ENCODE measurements at regions not wholly inside any gene's neighbourhood (a gene's known extent, or its start where the extent isn't known, plus 50 kb on each side); places are given as distances from the start of the nearest gene placed in this dataset.
"Not testable (repeated sequence)": the region's sequence is repeated elsewhere in the genome, so short reads cannot be mapped to it uniquely, and the experiment has no call there.

DNA sequence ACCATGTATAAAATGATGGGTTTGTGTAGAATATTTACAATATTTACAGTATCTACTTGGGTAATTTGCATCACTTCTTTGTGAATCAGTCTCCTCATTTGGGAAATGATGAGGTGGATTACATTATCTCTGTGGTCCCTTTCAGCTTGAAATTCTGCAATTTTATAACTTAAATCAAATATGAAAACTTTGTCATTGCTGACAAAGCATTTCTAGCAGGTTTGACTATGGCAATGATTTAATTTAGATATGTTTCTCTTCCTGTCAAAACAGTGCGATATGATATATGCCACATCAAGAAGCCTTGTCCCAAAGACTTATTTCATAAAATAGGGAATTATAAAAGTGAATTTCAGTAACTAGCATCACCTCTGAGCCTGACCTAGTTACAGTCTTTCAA lies 315.8 kb upstream of the MEIS2 start:
- no peak for DNase-seq (ENCODE audit: low read depth)

DNA sequence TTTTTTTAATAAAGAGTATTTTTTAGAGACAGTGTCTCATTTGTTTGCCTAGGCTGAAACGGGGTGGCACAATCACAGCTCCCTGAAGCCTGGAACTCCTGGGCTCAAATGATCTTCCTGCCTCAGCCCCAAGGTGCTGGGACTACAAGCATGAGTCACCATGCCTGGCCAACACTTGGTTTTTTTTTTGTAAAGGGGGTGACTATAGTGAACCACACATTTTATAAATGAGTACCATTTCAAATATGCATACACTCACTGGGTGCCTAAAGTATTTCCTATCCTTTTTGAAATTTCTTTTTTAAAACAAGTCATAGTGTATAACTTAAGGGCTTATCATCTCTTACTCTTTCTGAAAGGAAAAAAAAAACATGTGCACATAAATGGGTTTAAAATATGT lies 325.2 kb upstream of the MEIS2 start:
- no peak for DNase-seq (ENCODE audit: low read depth)

DNA sequence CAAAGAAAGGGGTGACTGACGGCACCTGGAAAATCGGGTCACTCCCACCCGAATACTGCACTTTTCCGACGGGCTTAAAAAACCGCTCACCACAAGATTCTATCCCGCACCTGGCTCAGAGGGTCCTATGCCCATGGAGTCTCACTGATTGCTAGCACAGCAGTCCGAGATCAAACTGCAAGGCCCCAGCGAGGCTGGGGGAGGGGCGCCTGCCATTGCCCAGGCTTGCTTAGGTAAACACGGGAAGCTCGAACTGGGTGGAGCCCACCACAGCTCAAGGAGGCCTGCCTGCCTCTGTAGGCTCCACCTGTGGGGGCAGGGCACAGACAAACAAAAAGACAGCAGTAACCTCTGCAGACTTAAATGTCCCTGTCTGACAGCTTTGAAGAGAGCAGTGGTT lies 327.0 kb upstream of the MEIS2 start:
- DNase-seq (ENCODE audit: low read depth), result not testable (repeated sequence)

DNA sequence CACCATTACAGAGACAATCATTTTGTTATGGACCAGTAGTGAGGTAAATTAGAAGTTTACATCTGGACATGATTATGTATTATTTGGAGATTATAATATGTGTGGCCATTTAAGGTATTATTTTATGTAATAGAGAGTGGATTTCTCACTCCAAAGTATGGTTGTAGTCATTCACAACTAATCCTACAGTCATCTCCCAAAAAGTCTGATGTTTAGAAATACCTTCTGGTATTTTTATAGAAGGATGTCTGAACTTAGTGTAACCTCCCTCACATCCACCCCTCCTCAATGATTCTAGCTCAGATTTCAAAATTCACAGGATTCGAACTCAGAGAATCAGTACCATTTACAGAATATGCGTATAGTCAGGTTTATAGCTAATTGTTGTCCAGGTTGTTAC lies 346.6 kb upstream of the MEIS2 start:
- no peak for DNase-seq (ENCODE audit: low read depth)

DNA sequence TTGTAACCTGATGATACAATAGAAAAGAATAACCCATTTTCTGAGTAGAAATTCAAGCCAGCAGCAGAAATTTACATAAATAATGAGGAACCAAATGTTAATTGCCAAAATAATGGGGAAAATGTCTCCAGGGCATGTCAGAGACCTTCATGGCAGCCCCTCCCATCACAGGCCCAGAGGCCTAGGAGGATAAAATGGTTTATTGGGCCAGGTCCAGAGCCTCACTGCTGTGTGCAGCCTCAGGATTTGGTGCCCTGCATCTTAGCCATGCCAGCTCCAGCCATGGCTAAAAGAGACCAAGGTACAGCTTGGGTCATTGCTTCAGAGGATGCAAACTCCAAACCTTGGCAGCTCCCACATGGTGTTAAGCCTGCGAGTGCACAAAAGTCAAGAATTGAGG lies 352.1 kb upstream of the MEIS2 start:
- no peak for DNase-seq (ENCODE audit: low read depth)

DNA sequence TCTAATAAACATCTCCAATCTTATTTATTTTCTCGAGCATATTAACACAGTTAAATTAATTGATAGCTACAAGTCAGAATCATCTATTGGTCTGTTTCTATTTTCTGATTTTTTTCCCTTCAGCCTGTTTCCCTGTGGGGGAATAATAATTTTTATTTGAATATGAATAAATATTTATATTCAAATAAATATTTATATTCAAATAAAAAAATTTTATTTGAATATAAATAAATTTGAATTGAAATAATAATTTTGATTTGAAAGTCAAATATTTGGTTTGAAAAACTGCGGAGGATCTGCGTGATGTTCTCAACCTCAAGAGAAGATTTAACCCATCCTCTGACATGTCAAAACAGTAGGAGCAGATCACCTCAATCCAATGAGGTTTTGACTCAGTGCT lies 380.1 kb upstream of the MEIS2 start:
- no peak for DNase-seq (ENCODE audit: low read depth)

DNA sequence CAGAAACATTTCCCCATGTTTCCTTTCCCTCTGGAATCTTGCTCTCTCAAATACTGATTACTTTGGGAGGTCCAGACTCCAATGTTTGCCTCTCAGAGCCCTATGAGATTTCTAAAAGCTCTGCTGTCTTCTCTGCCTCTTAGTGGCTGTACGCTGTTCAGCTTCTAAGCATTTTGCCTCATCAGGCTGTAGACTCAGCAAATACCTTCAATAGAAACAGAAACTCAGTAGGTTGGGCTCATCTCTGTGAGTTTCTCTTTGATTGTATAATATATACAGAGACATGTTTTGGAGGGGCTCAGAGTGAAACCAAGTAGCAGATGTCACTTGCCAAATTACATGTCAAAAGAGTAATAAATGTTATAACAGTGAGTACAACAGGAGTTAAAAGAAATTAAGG lies 380.8 kb upstream of the MEIS2 start:
- DNase-seq (ENCODE audit: low read depth), result no peak

DNA sequence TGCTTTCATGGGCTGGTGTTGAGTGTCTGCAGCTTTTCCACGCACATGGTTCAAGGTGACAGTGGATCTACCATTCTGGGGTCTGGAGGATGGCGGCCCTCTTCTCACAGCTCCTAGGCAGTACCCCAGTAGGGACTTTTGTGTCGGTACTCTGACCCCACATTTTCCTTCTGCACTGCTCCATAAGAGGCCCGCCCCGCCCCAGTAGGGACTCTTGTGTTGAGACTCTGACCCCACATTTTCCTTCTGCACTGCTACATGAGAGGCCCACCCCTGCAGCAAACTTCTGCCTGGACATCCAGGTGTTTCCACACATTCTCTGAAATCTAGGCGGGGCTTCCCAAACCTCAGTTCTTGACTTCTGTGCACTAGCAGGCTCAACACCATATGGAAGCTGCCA lies 383.4 kb upstream of the MEIS2 start:
- DNase-seq (ENCODE audit: low read depth), result no peak

DNA sequence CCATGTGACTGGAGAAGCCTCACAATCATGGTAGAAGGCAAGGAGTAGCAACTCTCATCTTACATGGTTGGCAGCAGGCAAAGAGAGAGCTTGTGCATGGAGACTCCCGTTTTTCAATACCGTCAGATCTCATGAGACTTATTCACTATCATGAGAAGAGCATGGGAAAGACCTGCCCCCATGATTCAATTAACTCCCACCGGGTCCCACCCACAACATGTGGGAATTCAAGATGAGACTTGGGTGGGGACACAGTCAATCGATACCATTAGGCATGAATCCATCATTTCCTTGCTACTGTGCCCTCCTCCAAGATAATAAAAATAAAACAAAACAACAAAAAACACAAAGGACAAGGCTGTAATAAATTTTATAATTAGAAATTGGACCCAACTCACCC lies 384.7 kb upstream of the MEIS2 start:
- no peak for DNase-seq (ENCODE audit: low read depth)

DNA sequence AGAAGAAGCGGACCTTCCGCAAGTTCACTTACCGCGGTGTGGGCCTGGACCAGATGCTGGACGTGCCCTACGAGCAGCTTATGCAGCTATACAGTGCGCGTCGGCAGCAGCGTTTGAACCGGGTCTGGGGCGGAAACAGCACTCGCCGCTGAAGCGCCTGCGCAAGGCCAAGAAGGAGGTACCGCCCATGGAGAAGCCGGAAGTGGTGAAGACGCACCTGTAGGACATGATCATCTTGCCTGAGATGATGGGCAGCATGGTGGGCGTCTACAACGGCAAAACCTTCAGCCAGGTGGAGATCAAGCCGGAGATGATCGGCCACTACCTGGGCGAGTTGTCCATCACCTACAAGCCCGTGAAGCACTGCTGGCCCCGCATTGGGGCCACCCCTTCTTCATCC lies 390.4 kb upstream of the MEIS2 start:
- DNase-seq (ENCODE audit: low read depth), result no peak

DNA sequence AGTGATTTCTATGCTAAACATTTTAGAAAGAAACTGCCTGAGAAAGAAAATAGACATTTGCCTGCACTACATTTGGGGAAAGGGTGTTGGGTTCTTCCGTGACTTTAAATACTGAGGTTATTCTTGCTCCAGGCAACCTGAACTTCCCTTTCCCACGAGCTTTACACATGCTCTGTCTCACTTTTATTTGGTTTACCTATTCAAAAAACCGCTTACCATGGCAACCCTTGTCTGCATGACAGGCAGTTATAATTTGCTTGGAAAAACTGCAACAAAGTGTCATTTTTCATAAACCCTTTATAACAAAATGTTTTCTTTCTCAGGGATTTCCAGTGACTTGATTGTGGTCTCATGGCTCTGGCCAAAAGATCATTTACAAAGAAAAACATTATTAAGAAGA lies 416.3 kb upstream of the MEIS2 start:
- DNase-seq (ENCODE audit: low read depth), result no peak

DNA sequence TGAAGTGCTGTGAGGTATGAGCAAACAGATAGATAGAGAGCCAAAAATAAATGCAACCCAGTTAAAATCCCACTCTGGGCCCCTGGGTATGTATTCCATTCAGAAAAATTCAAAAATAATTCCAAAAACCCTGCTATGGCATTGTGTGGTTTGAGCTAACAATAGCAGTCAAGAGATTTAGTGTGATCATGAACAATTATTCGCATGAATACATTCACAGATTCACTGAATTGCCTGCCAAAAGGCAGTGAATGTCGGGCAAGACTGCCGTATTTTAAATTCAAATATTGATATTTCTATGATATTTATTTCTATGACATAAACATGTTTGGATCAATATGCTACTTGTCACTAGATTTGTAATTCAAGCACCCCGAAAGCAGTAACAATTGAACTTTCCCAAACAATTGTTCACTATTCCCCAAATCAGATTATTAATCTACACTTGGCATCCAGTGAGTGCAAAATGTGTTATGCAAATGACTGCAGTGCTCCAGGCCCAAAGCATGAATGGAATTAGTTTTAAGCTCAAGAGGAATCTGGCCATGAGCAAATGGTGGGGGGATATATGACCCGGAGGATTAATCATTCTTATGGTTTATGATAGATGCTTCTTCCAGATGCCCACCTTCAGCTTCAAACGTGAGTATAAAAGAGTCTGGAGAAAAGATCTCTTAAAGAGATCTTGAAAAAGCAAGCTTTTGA lies 417.0 kb upstream of the MEIS2 start:
- DNase-seq (ENCODE audit: low read depth), result no peak

DNA sequence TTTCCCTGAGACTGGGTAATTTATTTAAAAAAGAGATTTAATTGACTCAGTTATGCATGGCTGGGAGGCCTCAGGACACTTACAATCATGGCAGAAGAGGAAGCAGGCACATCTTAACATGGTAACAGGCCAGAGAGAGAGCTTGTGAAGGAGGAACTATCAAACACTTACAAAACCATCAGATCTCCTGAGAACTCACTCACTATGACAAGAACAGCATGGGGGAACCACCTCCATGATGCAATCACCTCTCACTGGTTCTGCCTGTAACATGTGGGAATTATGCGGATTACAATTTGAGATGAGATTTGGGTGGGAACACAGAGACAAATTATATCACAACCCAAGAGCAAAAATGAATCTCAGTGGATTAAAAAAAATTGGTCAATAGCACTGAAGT lies 416.0 kb upstream of the TMCO5A start:
- DNase-seq (ENCODE audit: low read depth), result no peak

DNA sequence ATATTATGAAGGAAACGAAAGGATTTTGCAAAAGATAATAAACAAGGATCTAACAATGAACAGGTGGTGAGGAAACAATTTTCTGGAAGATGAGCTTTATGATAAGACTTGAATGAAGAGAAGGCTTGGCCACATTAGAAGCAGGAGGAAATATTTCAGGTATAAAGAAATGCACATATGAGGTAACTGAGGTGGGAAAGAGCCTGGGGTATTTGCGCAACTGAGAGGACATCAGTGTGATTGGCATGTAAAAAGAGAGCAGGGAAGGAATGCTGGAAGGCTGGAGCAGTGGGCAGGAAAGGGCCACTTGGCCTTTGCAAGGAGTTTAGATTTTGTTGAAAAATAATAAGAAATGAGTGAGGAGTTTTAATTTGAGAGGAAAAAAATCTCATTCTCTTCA lies 414.4 kb upstream of the TMCO5A start:
- no peak for DNase-seq (ENCODE audit: low read depth)

DNA sequence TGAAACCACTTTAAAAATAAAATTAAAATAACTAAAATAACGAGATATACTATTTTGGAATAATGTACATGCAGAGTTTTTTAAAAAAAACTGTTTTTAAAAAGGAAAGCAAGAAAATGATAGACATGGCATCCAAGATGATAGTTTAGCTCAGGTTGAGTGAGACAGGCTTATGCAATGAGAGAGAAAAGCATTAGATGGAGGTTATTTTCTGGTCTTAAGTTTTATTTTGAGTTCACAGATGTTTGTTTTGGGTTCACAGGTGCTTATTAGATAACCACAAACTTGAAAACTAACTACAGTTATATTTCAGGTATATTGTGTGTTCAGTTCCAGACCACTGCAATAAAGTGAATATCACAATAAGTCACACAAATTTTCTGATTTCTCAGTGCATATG lies 413.6 kb upstream of the TMCO5A start:
- DNase-seq (ENCODE audit: low read depth), result no peak

DNA sequence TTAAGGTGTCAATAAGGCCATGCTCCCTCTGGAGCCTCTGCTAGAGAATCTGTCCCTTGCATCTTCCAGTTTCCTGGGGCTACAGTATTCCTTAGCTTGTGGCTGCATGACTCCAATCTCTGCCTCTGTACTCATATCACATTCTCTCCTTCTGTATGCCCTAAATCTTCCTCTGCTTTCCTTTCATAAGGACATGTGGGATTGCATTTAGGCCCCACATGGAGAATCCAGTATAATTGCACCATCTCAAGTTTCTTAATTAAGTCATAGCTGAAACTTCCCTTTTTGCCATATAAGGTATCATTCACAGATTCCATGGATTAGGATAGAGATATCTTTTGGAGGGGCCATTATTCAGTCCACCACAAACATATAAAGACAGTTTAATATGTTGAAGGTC lies 409.8 kb upstream of the TMCO5A start:
- DNase-seq (ENCODE audit: low read depth), result no peak

DNA sequence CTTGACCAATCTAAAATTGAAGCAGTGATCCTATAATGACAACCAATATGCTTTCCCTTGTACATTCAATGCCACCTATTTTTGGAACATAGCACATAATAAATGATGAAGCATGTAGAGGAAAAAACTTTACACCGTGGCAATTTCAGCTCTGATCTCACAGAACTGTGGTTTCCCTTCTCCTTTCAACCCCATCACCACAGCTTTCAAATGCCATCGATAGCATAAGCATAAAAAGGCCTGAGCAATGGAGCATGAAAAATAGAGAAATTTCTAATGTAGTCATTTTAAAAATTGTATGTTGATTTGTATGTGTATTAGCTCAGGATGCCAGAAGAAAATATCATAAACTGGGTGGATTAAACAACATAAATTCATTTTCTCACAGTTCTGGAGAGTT lies 406.0 kb upstream of the TMCO5A start:
- no peak for DNase-seq (ENCODE audit: low read depth)

DNA sequence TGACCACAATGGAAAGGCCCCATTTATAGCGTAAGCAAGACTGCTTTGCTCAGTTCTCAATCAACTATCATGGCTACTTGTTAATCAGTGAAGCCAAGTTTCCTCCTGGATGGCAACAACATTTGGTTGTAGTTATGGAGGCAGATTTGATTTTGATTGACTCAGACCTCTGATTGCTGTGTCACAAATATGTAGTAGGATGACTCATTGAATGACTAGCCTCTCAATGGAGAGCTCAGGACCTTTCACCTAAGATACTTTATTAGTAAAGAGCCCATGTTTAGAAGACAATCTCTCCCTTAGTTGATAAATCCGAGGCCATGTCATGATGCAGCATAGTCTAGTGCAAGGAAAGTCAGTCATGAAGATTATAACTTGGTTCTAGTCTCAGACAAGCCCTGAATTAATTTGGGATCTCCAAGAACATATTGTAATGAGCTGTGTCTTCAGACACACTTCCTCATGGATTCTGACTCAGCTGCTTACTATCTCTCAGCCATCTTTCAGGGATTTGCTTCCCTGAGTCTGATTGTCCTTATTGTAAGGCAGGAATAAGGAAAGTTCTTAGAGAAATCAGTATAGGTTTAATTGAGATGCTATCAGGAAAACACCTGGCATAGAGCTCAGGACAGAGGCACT lies 397.4 kb upstream of the TMCO5A start:
- DNase-seq (ENCODE audit: low read depth), result no peak

DNA sequence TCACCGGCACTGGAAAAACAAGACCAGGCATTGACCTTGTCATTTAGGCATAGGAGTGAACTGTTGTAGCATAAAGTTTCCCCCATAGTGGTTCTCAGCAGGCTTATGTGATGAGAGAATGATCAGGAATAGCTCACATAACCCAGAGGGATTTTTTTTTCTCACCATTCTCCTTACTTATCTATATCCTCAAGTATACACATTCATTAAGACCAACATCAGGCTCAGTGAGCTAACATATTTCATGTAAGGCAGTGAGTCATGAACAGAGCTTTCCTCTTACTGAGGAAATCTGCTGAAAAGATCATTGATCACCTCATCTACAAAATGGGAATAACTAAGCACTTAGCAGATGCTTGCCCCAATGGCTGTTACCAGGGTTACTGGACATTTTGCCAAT lies 396.6 kb upstream of the TMCO5A start:
- no peak for DNase-seq (ENCODE audit: low read depth)

DNA sequence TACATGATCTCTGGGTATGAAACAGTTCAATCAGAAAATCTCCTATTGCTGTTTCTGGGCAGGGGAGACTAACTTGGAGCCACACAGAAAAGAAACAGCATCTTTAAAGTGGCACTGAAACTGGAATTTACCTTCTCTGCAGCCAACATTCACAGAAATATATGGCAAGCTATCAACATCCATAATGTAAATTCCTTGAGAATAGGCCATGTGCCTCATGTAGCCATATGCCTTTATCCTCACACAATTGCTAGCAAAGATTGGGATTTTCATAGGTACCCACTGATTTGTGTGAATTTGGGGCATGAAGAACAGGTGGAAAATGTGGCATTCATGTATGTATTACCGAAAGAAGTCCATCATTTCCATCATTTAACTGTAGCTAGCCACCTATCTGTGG lies 386.3 kb upstream of the TMCO5A start:
- no peak for DNase-seq (ENCODE audit: low read depth)

DNA sequence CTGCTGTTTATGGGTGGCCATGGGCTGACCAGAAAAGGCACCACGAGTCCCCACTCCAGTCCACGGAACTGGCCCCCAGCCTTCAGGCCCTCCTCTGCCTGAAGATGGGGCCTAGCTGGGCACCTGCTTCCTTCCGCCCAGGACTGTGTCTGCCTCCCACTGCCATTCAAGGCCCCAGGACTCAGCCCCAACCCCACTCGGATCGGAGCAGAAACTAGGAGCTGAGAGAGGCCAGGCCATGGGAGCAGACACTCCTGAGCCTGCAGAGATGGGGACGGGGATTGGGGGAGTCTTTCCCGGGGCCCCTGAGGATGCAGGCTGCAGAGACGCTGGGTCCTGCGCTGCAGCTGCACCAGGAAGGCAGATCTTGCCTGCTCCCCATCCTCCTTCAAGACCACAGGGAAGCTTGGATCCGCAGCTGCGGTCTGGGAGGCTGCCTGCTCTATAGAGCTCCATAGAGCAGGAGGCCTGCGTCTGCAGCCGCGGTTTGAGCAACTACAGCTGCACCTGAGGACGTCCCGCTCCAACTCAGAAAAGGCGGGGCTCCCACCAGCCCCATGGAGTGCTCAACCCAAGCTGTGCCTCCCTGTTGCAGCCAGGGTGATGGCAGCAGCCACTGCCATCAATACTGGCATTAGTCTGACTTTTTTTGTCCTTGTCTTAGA lies 383.9 kb upstream of the TMCO5A start:
- DNase-seq (ENCODE audit: low read depth), result no peak

DNA sequence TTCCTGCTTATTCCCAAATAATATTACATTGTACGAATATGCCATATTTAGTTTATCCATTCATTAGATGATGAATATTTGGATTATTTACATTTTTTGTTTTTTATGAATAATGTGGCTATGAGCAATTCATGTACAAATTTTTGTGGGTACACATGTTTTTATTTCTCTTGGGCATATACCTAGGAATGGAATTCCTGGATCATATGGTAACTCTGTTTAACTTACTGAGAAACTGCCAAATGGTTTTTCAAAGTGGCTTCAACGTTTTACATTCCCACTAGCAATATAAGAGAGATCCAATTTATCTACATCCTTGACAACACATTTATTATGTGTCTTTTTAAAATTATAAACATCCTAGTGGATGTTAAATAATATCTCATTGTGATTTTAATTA lies 362.0 kb upstream of the TMCO5A start:
- DNase-seq (ENCODE audit: low read depth), result no peak

DNA sequence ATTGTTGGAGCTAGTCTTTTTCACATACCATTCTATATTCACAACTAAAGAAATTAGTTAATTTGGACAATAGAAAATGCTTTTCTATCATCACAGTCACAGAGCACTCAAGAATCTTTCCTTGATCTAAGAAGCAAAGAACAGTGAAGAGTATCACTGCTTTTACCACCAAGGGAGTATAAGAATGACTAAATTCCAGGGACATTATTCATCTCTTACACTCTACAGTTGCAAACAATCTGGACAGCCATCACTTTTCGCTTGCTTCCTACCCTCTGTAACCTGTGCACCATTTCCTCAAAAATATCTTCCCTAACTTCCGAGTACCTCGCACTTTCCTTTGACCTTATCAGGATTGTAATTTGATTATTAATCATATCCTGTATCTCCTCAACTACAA lies 359.5 kb upstream of the TMCO5A start:
- no peak for DNase-seq (ENCODE audit: low read depth)

DNA sequence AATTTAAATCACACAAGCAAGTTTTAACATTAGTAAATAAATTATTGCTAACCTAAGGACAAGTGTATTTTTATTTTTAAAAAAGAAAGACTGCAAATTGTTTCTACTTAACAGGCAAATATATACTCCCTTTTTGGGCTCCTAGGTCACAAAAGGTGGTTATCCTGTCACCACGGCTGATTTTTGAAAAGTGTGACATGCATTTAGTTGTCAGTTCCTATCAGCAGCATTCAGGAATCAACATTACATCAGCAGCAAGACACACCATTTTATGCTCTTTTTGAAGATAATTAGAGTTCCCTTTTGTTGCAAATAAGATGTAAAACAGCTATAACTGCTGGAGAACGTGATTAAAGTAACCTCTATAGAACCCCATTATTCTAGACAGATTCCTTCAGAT lies 357.5 kb upstream of the TMCO5A start:
- no peak for DNase-seq (ENCODE audit: low read depth)
